ENCODE measurements at regions not wholly inside any gene's neighbourhood (a gene's known extent, or its start where the extent isn't known, plus 50 kb on each side); places are given as distances from the start of the nearest gene placed in this dataset.

DNA sequence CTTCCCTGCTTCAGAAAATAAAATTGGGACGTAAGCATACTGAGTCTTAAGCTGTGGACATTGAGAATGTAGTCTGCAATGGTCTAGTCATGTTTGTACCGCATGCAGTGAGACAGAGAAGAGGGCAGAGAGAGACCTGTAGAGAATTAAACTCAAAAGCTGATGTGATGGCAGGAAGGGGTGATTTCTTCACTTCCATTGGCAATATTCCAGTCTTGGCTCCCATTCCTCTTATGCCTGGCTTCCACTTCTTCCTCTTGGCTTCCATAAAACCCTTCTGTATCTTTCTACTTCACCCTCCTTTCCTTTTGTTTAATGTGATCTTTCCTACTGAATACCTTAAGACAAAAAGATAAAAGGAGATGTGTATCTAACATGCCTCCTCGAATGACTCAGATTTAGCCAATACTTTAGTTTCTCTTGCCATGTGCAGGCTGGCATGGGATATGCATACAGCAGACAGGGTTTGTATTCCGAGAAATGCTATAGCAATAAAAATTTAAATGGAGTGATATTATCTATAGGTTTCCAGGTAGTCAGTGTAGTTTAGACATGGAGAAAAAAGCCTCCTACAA, 423.1 kb upstream of the DYNLRB2 start:
- no peak overlapping the region for H3K9ac ChIP-seq (replicated peaks; ENCODE audit: extremely low read depth, insufficient read depth, low read length)
- no peaks in the 10 kb centered on the region for H3K4me1 ChIP-seq (ENCODE audit: control insufficient read depth, extremely low read depth, insufficient read depth, low read length)
- H3K27me3 ChIP-seq (ENCODE audit: control insufficient read depth in 2 of 2, insufficient read depth in 2 of 2, low read length in 2 of 2), result no peaks in the 10 kb centered on the region
- H3K9me3 ChIP-seq (replicated peaks; ENCODE audit: control insufficient read depth, insufficient read depth, low read length), result no peaks in the 10 kb centered on the region
- DNase-seq (ENCODE audit: low read depth, low spot score) (no peak), FAIRE-seq (no peak)
- ChIA-PET CTCF (interaction anchor here (1.1 kb wide), 1 partner anchor 33 kb away, joined by 3 read pairs; no protein-coding TSS in a partner anchor), POLR2A (no interaction called here)
- intact Hi-C loops (cut with micrococcal nuclease), result no loop called here
- TF ChIP-seq JUN (IDR thresholded peaks at IDR 0.05; ENCODE audit: borderline replicate concordance, insufficient read depth, insufficient read length, low read depth) (no peak), EZH2 (IDR thresholded peaks at IDR 0.05; ENCODE audit: borderline replicate concordance, low read depth, low read length, severe bottlenecking) (no peak), MYC (IDR thresholded peaks at IDR 0.05; ENCODE audit: low read depth, low read length) (no peak), POLR2A (IDR thresholded peaks at IDR 0.05; ENCODE audit: low read depth, low read length) (no peak), FOS (IDR thresholded peaks at IDR 0.05; ENCODE audit: borderline replicate concordance, insufficient read depth, low read length) (no peak), GATA2 (IDR thresholded peaks at IDR 0.05; ENCODE audit: insufficient read depth, insufficient read length, low read depth, low read length) (no peak), POLR2AphosphoS5 (IDR thresholded peaks at IDR 0.05; ENCODE audit: insufficient read depth, low read depth, low read length) (no peak)
- TF ChIP-seq, protein P1, sequence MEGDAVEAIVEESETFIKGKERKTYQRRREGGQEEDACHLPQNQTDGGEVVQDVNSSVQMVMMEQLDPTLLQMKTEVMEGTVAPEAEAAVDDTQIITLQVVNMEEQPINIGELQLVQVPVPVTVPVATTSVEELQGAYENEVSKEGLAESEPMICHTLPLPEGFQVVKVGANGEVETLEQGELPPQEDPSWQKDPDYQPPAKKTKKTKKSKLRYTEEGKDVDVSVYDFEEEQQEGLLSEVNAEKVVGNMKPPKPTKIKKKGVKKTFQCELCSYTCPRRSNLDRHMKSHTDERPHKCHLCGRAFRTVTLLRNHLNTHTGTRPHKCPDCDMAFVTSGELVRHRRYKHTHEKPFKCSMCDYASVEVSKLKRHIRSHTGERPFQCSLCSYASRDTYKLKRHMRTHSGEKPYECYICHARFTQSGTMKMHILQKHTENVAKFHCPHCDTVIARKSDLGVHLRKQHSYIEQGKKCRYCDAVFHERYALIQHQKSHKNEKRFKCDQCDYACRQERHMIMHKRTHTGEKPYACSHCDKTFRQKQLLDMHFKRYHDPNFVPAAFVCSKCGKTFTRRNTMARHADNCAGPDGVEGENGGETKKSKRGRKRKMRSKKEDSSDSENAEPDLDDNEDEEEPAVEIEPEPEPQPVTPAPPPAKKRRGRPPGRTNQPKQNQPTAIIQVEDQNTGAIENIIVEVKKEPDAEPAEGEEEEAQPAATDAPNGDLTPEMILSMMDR (IDR thresholded peaks at IDR 0.05; ENCODE audit: extremely low read depth in 1 of 2, insufficient read depth in 1 of 2, low read depth in 1 of 2, low read length in 2 of 2), result no peak
- TF ChIP-seq, protein P2, sequence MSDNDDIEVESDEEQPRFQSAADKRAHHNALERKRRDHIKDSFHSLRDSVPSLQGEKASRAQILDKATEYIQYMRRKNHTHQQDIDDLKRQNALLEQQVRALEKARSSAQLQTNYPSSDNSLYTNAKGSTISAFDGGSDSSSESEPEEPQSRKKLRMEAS (IDR thresholded peaks at IDR 0.05; ENCODE audit: insufficient read depth, insufficient read length), result no peak
- no peaks in the 10 kb centered on the region for H3K9me1 ChIP-seq (replicated peaks; ENCODE audit: control insufficient read depth, extremely low read depth, insufficient read depth, low read length)
- no peaks in the 10 kb centered on the region for H3K79me2 ChIP-seq (ENCODE audit: control insufficient read depth, insufficient read depth, low read length)
- dilution Hi-C loops (cut with MboI; ENCODE audit: extremely low pct_ligation_motif_present, low sequenced_read_pairs), result no loop called here
- H3K36me3 ChIP-seq (ENCODE audit: control insufficient read depth in 2 of 2, extremely low read depth in 1 of 2, insufficient read depth in 2 of 2, low read length in 2 of 2), result no peaks in the 10 kb centered on the region
- H3K27ac ChIP-seq (ENCODE audit: insufficient read depth, low read depth, low read length), result no peak overlapping the region
- H3K4me2 ChIP-seq (ENCODE audit: insufficient read depth, low read length), result no peak overlapping the region
- no peaks in the 10 kb centered on the region for H4K20me1 ChIP-seq (replicated peaks; ENCODE audit: control insufficient read depth, extremely low read depth, insufficient read depth, low read length)
- no peak overlapping the region for H2AFZ ChIP-seq (ENCODE audit: low read depth, low read length)
- H3K4me3 ChIP-seq (replicated peaks in 1 of 3; ENCODE audit: insufficient read depth in 1 of 3, low read depth in 1 of 3, low read length in 3 of 3), result no peak overlapping the region
- no TSS peak for BruUV-seq (replicated peaks)

All from endothelial cell of umbilical vein (primary cell).